Right lung (tissue), 2 donors: ENCODE measurements at regions not wholly inside any gene's neighbourhood (a gene's known extent, or its start where the extent isn't known, plus 50 kb on each side); places are given as distances from the start of the nearest gene placed in this dataset.
"Not testable (repeated sequence)": the region's sequence is repeated elsewhere in the genome, so short reads cannot be mapped to it uniquely, and the experiment has no call there.

Source experiments
- DNase-seq, 2 donors: peaks; one replicate each; pipeline ENCODE4 v3.0.0-alpha.2; 2013

GRCh38 chr10:57338823-57339558 is 928.7 kb downstream of the IPMK start:
- DNase-seq = peak; percentile 1 to 10

GRCh38 chr10:57336865-57337264 is 930.8 kb downstream of the IPMK start:
- no peak for DNase-seq

GRCh38 chr10:57336341-57336740 is 931.4 kb downstream of the IPMK start:
- no peak for DNase-seq

GRCh38 chr10:57334523-57334922 is 933.2 kb downstream of the IPMK start:
- no peak for DNase-seq

- DNase-seq = no peak
Observed at GRCh38 chr10:57333880-57334279, 933.8 kb downstream of the IPMK start.

- DNase-seq = not testable (repeated sequence)
Observed at GRCh38 chr10:57321400-57321854, 946.3 kb downstream of the IPMK start.

GRCh38 chr10:57320416-57320815 is 947.3 kb downstream of the IPMK start:
- DNase-seq = no peak

GRCh38 chr10:57314046-57314445 is 953.0 kb upstream of the ZWINT start:
- DNase-seq = no peak

GRCh38 chr10:57303566-57303965 is 942.5 kb upstream of the ZWINT start:
- DNase-seq = no peak

- no peak for DNase-seq
Observed at GRCh38 chr10:57300718-57301117, 939.7 kb upstream of the ZWINT start.

GRCh38 chr10:57294698-57295097 is 933.6 kb upstream of the ZWINT start:
- DNase-seq = no peak

- no peak for DNase-seq
Observed at GRCh38 chr10:57288754-57289153, 927.7 kb upstream of the ZWINT start.

GRCh38 chr10:57262892-57263291 is 901.8 kb upstream of the ZWINT start:
- no peak for DNase-seq

- no peak for DNase-seq
Observed at GRCh38 chr10:57260175-57260574, 899.1 kb upstream of the ZWINT start.

GRCh38 chr10:57249615-57250281 is 888.7 kb upstream of the ZWINT start:
- DNase-seq = no peak

- no peak for DNase-seq
Observed at GRCh38 chr10:57247271-57247670, 886.2 kb upstream of the ZWINT start.

GRCh38 chr10:57225920-57226319 is 864.9 kb upstream of the ZWINT start:
- no peak for DNase-seq

GRCh38 chr10:57224811-57225210 is 863.8 kb upstream of the ZWINT start:
- DNase-seq = no peak

GRCh38 chr10:57222603-57223002 is 861.5 kb upstream of the ZWINT start:
- no peak for DNase-seq

- DNase-seq = no peak
Observed at GRCh38 chr10:57222129-57222528, 861.1 kb upstream of the ZWINT start.

- no peak for DNase-seq
Observed at GRCh38 chr10:57221674-57222073, 860.6 kb upstream of the ZWINT start.

GRCh38 chr10:57218382-57218781 is 857.3 kb upstream of the ZWINT start:
- no peak for DNase-seq

GRCh38 chr10:57202356-57202755 is 841.3 kb upstream of the ZWINT start:
- DNase-seq = no peak

- no peak for DNase-seq
Observed at GRCh38 chr10:57188846-57189245, 827.8 kb upstream of the ZWINT start.
